ENCODE measurements at regions not wholly inside any gene's neighbourhood (a gene's known extent, or its start where the extent isn't known, plus 50 kb on each side); places are given as distances from the start of the nearest gene placed in this dataset.

GRCh38 chr3:182006431-182006830, 294.7 kb downstream of the SOX2 start:
- TF ChIP-seq, protein P1, sequence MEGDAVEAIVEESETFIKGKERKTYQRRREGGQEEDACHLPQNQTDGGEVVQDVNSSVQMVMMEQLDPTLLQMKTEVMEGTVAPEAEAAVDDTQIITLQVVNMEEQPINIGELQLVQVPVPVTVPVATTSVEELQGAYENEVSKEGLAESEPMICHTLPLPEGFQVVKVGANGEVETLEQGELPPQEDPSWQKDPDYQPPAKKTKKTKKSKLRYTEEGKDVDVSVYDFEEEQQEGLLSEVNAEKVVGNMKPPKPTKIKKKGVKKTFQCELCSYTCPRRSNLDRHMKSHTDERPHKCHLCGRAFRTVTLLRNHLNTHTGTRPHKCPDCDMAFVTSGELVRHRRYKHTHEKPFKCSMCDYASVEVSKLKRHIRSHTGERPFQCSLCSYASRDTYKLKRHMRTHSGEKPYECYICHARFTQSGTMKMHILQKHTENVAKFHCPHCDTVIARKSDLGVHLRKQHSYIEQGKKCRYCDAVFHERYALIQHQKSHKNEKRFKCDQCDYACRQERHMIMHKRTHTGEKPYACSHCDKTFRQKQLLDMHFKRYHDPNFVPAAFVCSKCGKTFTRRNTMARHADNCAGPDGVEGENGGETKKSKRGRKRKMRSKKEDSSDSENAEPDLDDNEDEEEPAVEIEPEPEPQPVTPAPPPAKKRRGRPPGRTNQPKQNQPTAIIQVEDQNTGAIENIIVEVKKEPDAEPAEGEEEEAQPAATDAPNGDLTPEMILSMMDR (IDR thresholded peaks at IDR 0.05; ENCODE audit: low read length) = no peak
- no peak for TF ChIP-seq EZH2 (IDR thresholded peaks at IDR 0.05; ENCODE audit: borderline replicate concordance, low read length)

Measured in OCI-LY1 (cell line).